Ovary (tissue), 3 donors: ENCODE measurements at regions not wholly inside any gene's neighbourhood (a gene's known extent, or its start where the extent isn't known, plus 50 kb on each side); places are given as distances from the start of the nearest gene placed in this dataset.

Experiments used
- CTCF ChIP-seq, 3 donors: fragments of 450-650 bp in 2 of 3; fragments of 200-600 bp in 1 of 3; IDR thresholded peaks; one replicate each; pipeline versions ENCODE4 v1.5.1 to v1.8.0; 2016 to 2022; ENCODE audit warnings: antibody characterized with exemption in 3 of 3, mild to moderate bottlenecking in 1 of 3
- EP300 ChIP-seq: sonication (generic); formaldehyde crosslinking; IDR thresholded peaks from one replicate; pipeline ENCODE4 v1.6.1; 2017; ENCODE audit warnings: antibody characterized with exemption
- POLR2A ChIP-seq: fragments of 450-650 bp; IDR thresholded peaks from one replicate; pipeline ENCODE4 v1.6.1; 2017; ENCODE audit warnings: antibody characterized with exemption, mild to moderate bottlenecking, moderate library complexity
- donor health status: DM: no; HTN: no; CAD: no.

GRCh38 chr13:99093997-99094396 lies 106.7 kb upstream of the UBAC2 start:
- TF ChIP-seq CTCF (IDR thresholded peaks at IDR 0.05) (no peak), POLR2A (no peak), EP300 (no peak)
